HEK293T (cell line): ENCODE measurements at regions not wholly inside any gene's neighbourhood (a gene's known extent, or its start where the extent isn't known, plus 50 kb on each side); places are given as distances from the start of the nearest gene placed in this dataset.

Experiments used
- CTCF ChIA-PET: fragments of 350-600 bp; formaldehyde crosslinking; extraction: SDS; loops from one replicate; lab custom pipeline; 2021; ENCODE audit warnings: antibody characterized with exemption, inconsistent platforms; lab: Yijun Ruan, JAX
- POLR2A ChIA-PET: fragments of 350-600 bp; formaldehyde crosslinking; extraction: SDS; loops from one replicate; lab custom pipeline; 2020; ENCODE audit warnings: antibody characterized with exemption, inconsistent platforms; lab: Yijun Ruan, JAX
- DNase-seq: peaks from one replicate; pipeline ENCODE4 v3.0.0; 2012; ENCODE audit warnings: mixed read lengths; ENCODE audit errors: extremely low spot score
- ARNT ChIP-seq: fragments of 450-650 bp; IDR thresholded peaks from 2 replicates; pipeline ENCODE4 v1.6.1; 2017; ENCODE audit warnings: mild to moderate bottlenecking
- BHLHE40 ChIP-seq: fragments of 450-650 bp; IDR thresholded peaks from 2 replicates; pipeline ENCODE4 v1.6.1; 2016; ENCODE audit warnings: mild to moderate bottlenecking, moderate library complexity, borderline replicate concordance
- CTBP1 ChIP-seq: fragments of 450-650 bp; IDR thresholded peaks from 2 replicates; pipeline ENCODE4 v1.6.1; 2016; ENCODE audit warnings: borderline replicate concordance
- ELF4 ChIP-seq: fragments of 450-650 bp; IDR thresholded peaks from 2 replicates; pipeline ENCODE4 v1.6.1; 2017; ENCODE audit warnings: antibody characterized with exemption
- FOXA1 ChIP-seq: fragments of 450-650 bp; IDR thresholded peaks from 2 replicates; pipeline ENCODE4 v1.6.1; 2016; ENCODE audit warnings: mild to moderate bottlenecking
- FOXK2 ChIP-seq: fragments of 450-650 bp; IDR thresholded peaks from 2 replicates; pipeline ENCODE4 v1.6.1; 2016; ENCODE audit warnings: mild to moderate bottlenecking
- FOXM1 ChIP-seq: fragments of 450-650 bp; IDR thresholded peaks from 2 replicates; pipeline ENCODE4 v1.6.1; 2017; ENCODE audit warnings: mild to moderate bottlenecking, borderline replicate concordance
- HDGF ChIP-seq: fragments of 450-650 bp; IDR thresholded peaks from 2 replicates; pipeline ENCODE4 v1.6.1; 2017; ENCODE audit warnings: antibody characterized with exemption, borderline replicate concordance
- L3MBTL2 ChIP-seq: fragments of 450-650 bp; conservative IDR thresholded peaks from 2 replicates; pipeline ENCODE4 v1.6.1; 2016; ENCODE audit warnings: mild to moderate bottlenecking
- LEF1 ChIP-seq: fragments of 450-650 bp; IDR thresholded peaks from 2 replicates; pipeline ENCODE4 v1.6.1; 2017; ENCODE audit warnings: mild to moderate bottlenecking, borderline replicate concordance
- NFRKB ChIP-seq: fragments of 450-650 bp; IDR thresholded peaks from 2 replicates; pipeline ENCODE4 v1.6.1; 2016; ENCODE audit warnings: mild to moderate bottlenecking, moderate library complexity
- SP1 ChIP-seq: fragments of 450-650 bp; IDR thresholded peaks from 2 replicates; pipeline ENCODE4 v1.6.1; 2017
- SUZ12 ChIP-seq: fragments of 450-650 bp; IDR thresholded peaks from 2 replicates; pipeline ENCODE4 v1.6.1; 2016; ENCODE audit warnings: mild to moderate bottlenecking
- TARDBP ChIP-seq: fragments of 450-650 bp; IDR thresholded peaks from 2 replicates; pipeline ENCODE4 v1.6.1; 2016
- ZNF384 ChIP-seq: fragments of 450-650 bp; IDR thresholded peaks from 2 replicates; pipeline ENCODE4 v1.6.1; 2016
- TF ChIP-seq, protein P1 (sequence below): fragments of 450-650 bp; IDR thresholded peaks from 2 replicates; pipeline ENCODE4 v1.6.1; 2016

DNA sequence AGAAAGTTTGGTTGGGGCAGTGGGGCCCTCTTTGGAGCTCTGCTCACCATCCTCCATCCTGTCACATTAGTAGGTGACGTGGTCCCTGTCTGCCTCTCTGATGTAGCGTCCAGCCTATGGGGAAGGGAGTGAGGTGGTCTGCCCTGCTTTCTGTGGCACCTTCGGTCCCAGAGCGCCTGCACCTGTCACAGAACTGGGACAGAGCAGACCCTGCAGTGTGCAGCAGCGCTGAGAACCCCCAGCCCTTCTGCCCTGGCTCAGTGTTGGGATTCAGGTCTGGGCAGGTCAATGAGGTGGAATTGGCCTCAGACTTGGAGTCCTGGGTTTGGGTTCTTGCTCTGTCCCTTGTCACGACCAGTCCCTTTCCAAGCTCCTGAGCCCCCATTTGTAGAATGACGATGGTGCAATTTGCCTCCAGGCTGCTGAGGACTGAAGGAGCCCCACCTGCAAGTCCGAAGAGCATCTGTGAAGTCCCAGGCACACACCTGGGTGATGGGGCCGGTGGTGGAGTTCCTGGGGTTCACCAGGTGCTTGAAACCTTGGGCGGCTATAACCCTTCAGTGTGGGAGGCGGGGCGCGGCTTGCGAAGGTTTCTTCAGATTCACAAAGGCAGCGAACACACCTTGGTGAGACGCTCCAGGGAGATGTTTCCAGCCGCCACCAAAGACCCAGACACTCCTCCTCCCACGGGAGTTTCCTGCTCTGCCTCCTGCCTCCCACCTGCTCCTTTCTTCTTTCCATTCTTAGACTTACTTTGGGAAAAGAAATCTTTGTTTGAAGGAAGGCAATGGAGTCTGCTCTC is 265.4 kb upstream of the HDAC4 start:
- no peak for DNase-seq
- CTCF ChIA-PET = no interaction called here
- POLR2A ChIA-PET = no interaction called here
- no peak for TF ChIP-seq TARDBP
- TF ChIP-seq CTBP1 = no peak
- no peak for TF ChIP-seq ZNF384
- no peak for TF ChIP-seq L3MBTL2
- no peak for TF ChIP-seq FOXK2
- no peak for TF ChIP-seq SP1
- no peak for TF ChIP-seq BHLHE40
- no peak for TF ChIP-seq FOXA1

DNA sequence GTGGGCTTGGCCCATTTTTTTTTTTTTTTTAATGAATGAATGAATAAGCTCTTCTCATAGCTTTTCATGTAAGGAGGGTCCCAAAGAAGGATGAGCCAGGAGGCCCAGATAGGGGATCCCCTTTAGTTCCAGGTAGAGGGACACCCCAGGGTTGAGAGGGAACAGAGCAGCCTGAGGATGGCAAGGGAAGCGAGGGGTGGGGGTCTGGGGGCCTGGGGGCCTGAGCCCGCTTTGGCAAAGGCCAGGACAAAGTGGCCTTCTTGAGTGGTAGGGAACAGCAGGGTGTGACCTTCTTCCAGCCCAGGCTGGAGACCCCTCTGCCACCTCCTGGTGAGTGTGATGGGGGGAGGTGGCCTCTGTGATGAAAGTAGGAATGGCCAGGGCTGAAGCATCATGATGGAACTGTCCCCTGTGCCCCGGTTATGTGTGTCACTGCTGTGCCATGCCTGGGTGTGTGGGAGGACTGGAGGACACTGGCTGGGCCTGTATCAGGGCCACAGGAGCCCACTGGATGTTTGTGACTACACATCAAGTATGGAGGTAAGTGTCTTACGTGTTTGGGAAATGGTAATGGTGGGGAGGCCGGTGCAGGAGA is 263.5 kb upstream of the HDAC4 start:
- ChIA-PET CTCF (no interaction called here), POLR2A (no interaction called here)

DNA sequence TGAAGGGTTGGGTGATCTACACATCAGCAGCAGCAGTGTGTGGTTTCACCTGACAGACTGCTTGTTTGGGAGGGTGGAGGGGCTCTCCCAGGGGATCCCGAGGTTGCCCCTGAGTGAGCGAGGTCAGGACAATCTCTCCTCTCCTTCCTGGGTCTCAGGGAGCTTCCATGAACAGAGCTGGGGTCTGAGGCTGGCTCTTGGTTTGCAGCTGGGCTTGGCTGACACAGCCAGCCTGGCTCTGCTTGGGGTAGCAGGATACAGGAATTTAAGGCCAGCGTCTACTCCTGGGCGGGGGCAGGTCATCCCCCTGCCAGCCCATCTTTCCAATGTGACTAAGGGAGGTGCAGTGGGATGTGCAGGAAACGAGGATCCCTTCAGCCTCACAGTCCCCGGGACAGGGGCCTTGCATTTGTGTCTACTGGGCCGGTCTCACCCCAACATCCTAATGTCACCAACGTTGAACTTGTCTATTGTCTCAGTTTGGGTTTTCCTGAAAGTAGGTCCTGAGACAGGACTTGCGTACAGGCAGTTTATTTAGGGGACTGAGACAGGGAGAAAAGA is 262.6 kb upstream of the HDAC4 start:
- DNase-seq = no peak
- TF ChIP-seq BHLHE40 (no peak), ZNF384 (no peak), ARNT (no peak), FOXM1 (no peak), FOXK2 (no peak), ELF4 (no peak), LEF1 (no peak), HDGF (no peak), SUZ12 (no peak), L3MBTL2 (no peak), SP1 (no peak), NFRKB (no peak), FOXA1 (no peak), CTBP1 (no peak), TARDBP (no peak)
- TF ChIP-seq, protein P1, sequence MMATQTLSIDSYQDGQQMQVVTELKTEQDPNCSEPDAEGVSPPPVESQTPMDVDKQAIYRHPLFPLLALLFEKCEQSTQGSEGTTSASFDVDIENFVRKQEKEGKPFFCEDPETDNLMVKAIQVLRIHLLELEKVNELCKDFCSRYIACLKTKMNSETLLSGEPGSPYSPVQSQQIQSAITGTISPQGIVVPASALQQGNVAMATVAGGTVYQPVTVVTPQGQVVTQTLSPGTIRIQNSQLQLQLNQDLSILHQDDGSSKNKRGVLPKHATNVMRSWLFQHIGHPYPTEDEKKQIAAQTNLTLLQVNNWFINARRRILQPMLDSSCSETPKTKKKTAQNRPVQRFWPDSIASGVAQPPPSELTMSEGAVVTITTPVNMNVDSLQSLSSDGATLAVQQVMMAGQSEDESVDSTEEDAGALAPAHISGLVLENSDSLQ = no peak
- ChIA-PET POLR2A (no interaction called here), CTCF (no interaction called here)

More for the DNA sequence above, 263.5 kb upstream of the HDAC4 start:
- TF ChIP-seq L3MBTL2 (no peak), ELF4 (no peak), HDGF (no peak), SUZ12 (no peak), SP1 (no peak)
- TF ChIP-seq, protein P1 = no peak
- no peak for DNase-seq

DNA sequence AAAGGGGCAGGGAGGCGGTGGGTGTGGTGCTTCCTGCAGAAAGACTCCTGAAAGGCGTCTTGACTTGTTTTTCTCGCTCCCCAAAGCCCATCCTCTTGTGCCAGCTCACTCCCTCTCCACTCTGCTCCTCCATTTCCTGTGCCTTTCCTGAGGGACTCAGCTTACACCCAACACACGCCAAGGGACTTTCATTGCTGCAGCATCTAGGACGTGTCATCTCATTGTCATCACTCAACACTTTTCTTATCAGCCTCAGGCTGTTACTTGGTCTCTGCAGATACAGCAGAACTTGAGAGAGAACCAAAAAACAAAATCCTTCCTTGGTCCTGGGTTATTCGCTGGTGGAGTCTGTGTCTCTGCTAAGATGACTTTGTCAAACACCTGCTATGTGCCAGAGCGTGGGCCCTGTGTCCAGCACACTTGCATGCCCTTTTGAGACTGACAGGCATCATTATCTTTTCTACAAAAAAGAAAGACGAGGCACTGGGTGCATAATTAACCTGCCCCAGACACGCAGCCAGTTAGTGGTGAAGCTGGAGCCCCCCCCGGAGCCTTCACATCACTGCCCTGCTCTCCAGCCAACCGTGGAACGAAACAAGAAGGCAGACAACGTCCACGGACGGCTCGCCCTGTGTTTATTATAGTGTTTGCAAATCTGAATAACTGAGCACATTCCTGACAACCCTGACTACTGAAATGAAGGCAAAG is 261.7 kb upstream of the HDAC4 start:
- POLR2A ChIA-PET = no interaction called here
- CTCF ChIA-PET = no interaction called here
- no peak for TF ChIP-seq HDGF
- TF ChIP-seq CTBP1 = no peak
- TF ChIP-seq L3MBTL2 = no peak
- TF ChIP-seq FOXK2 = no peak
- TF ChIP-seq LEF1 = no peak
- no peak for TF ChIP-seq ZNF384
- no peak for TF ChIP-seq ARNT
- no peak for TF ChIP-seq SUZ12
- no peak for TF ChIP-seq SP1
- TF ChIP-seq FOXM1 = no peak
- no peak for TF ChIP-seq ELF4
- TF ChIP-seq, protein P1 = no peak
- no peak for DNase-seq

DNA sequence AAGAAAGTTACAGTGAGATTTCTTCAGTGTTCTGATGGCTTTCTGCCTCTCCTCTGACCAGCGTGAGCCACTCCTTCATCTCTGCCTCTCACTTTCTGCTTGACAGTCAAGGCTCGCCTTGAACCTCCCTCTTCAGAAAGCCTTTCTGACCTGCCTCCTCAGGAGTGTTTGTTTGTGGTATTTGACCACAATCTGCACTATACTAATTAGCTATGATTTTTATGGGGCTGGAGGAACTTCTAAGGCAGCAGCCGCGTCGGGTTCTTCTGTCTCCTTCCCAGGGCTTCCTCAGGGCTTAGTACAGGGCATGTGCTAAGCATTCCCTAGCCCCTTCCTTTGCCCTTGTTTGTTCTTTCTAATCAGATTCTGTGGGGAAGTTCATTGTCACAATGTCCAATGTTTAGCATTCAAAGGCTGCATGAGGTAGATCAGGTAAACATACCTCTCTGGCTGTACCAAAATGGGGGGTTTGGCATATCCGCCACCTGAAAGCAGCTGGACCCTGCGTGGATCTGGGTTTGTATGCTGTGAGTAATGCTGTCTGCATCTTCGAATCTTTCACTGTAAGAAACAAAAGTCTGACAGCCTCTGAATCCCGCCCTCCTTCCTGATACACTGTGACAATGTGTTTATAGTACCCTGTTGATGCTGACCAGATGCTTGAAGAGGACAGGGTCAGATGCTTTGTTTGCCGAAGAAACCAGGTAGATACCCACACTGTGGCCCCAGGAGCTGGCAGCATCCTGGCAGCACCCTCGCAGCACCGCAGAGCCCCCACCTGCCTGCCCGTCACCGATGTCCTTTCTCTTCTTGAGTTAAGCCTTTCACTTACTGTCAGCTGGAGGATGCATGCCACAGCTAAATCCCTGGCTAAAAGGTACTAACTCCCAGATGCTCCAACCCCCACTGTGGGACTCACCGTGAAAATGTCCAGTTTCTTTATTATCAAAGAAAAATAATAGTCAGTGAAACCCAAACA is 260.8 kb upstream of the HDAC4 start:
- TF ChIP-seq, protein P1 = no peak
- no peak for TF ChIP-seq SUZ12
- TF ChIP-seq HDGF = no peak
- no peak for TF ChIP-seq ARNT
- no peak for TF ChIP-seq FOXK2
- no peak for TF ChIP-seq BHLHE40
- no peak for TF ChIP-seq LEF1
- TF ChIP-seq ZNF384 = no peak
- TF ChIP-seq FOXM1 = no peak
- no peak for TF ChIP-seq SP1
- no peak for TF ChIP-seq L3MBTL2
- no peak for TF ChIP-seq TARDBP
- TF ChIP-seq ELF4 = no peak
- TF ChIP-seq NFRKB = no peak
- TF ChIP-seq FOXA1 = no peak
- no peak for DNase-seq
- POLR2A ChIA-PET = no interaction called here
- CTCF ChIA-PET = no interaction called here
